ENCODE measurements at regions not wholly inside any gene's neighbourhood (a gene's known extent, or its start where the extent isn't known, plus 50 kb on each side); places are given as distances from the start of the nearest gene placed in this dataset.
"Not testable (repeated sequence)": the region's sequence is repeated elsewhere in the genome, so short reads cannot be mapped to it uniquely, and the experiment has no call there.

DNA sequence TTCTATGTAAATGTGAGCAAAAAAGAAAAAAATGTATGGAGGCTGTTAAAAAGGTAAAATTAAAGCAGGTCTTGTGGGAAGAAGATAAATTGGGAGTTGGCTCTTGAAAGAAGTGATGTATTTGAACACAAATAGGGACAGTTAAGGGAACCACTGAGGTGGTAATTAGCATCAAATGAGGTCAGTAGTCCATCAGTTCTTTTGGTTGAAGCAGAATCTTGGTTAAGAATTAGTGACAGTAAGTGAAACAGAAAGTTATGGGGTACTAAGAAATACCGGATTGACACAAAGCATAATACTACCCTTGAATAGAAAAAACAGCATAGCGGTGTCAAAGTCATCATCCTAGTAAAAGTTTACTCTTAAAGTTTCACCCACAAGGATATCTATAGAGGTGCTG, 352.6 kb upstream of the VRK2 start:
- H3K27ac Mint-ChIP-seq, result no peak overlapping the region
- H3K4me3 ChIP-seq (ENCODE audit: low read depth, low read length), result no peak overlapping the region
- no peaks in the 10 kb centered on the region for H3K27me3 Mint-ChIP-seq
- ATAC-seq (ENCODE audit: low read depth in 2 of 2) (no peak), DNase-seq (no peak)
- peaks cover 0 to 20% (median 5%) of the 10 kb centered on the region in 7 donors for H3K9me3 Mint-ChIP-seq
- H3K36me3 ChIP-seq (ENCODE audit: control insufficient read depth, insufficient read depth, low read length), result no peaks in the 10 kb centered on the region
- H3K9me3 ChIP-seq (ENCODE audit: control insufficient read depth in 2 of 2, low read length in 2 of 2), result peaks cover 0 to 4% of the 10 kb centered on the region in 2 experiments
- no peaks in the 10 kb centered on the region for H3K4me1 Mint-ChIP-seq
- H3K27me3 ChIP-seq (ENCODE audit: control insufficient read depth, insufficient read depth, low read length), result no peaks in the 10 kb centered on the region
- no peak overlapping the region for H3K4me3 Mint-ChIP-seq
- no peaks in the 10 kb centered on the region for H3K4me1 ChIP-seq (ENCODE audit: control insufficient read depth, insufficient read depth, low read length, poor library complexity, severe bottlenecking)
- no peaks in the 10 kb centered on the region for H3K36me3 Mint-ChIP-seq
- H3K27ac ChIP-seq (ENCODE audit: insufficient read depth, low read length, poor library complexity, severe bottlenecking), result no peak overlapping the region

- DNase-seq, result no peak
- Mint-ChIP-seq H3K27ac (no peak overlapping the region), H3K27me3 (no peaks in the 10 kb centered on the region), H3K4me1 (no peaks in the 10 kb centered on the region), H3K9me3 (peaks cover 0 to 5% (median 3%) of the 10 kb centered on the region in 7 donors), H3K36me3 (no peaks in the 10 kb centered on the region), H3K4me3 (no peak overlapping the region)
- Histone ChIP-seq H3K4me1 (ENCODE audit: control insufficient read depth, insufficient read depth, low read length, poor library complexity, severe bottlenecking) (no peaks in the 10 kb centered on the region), H3K9me3 (ENCODE audit: control insufficient read depth in 2 of 2, low read length in 2 of 2) (no peaks in the 10 kb centered on the region), H3K27ac (ENCODE audit: insufficient read depth, low read length, poor library complexity, severe bottlenecking) (no peak overlapping the region), H3K27me3 (ENCODE audit: control insufficient read depth, insufficient read depth, low read length) (no peaks in the 10 kb centered on the region), H3K36me3 (ENCODE audit: control insufficient read depth, insufficient read depth, low read length) (no peaks in the 10 kb centered on the region), H3K4me3 (ENCODE audit: low read depth, low read length) (no peak overlapping the region)
- ATAC-seq (ENCODE audit: low read depth in 2 of 2), result no peak
Measured at GRCh38 chr2:57696016-57696415, 350.6 kb upstream of the VRK2 start.

GRCh38 chr2:57698392-57698791, 348.2 kb upstream of the VRK2 start:
- DNase-seq, result no peak
- H3K36me3 Mint-ChIP-seq, result no peaks in the 10 kb centered on the region
- no peak overlapping the region for H3K27ac ChIP-seq (ENCODE audit: insufficient read depth, low read length, poor library complexity, severe bottlenecking)
- H3K36me3 ChIP-seq (ENCODE audit: control insufficient read depth, insufficient read depth, low read length), result no peaks in the 10 kb centered on the region
- H3K4me3 Mint-ChIP-seq, result no peak overlapping the region
- H3K4me1 Mint-ChIP-seq, result no peaks in the 10 kb centered on the region
- no peak overlapping the region for H3K27ac Mint-ChIP-seq
- no peak overlapping the region for H3K4me3 ChIP-seq (ENCODE audit: low read depth, low read length)
- peaks cover 0 to 3% (median 0%) of the 10 kb centered on the region in 7 donors for H3K9me3 Mint-ChIP-seq
- no peaks in the 10 kb centered on the region for H3K27me3 ChIP-seq (ENCODE audit: control insufficient read depth, insufficient read depth, low read length)
- no peaks in the 10 kb centered on the region for H3K4me1 ChIP-seq (ENCODE audit: control insufficient read depth, insufficient read depth, low read length, poor library complexity, severe bottlenecking)
- no peaks in the 10 kb centered on the region for H3K9me3 ChIP-seq (ENCODE audit: control insufficient read depth in 2 of 2, low read length in 2 of 2)
- ATAC-seq (ENCODE audit: low read depth in 2 of 2), result no peak
- H3K27me3 Mint-ChIP-seq, result no peaks in the 10 kb centered on the region

DNA sequence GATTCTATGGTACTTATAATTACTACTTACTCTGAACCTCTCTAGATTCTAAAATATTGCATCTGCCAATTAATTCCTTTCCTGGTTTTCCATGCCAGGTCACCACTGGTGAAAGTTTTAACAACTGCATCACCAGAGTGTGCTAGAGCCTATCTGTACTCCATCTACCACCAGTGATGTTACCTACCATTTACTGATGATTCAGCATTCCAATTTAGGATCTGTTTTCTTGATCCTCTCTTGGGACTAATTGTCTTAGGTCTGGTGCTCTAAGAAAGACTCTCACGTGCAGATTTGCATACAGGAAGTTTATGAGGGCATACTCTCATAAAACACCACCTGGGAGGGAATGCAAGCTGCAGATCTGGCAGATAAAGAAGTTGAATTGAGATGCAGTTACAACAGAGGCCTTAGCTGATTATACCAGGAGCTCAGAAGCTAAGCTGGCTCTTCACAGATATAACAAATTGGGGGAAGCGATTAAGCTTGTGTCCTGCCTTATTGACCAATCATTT, 347.6 kb upstream of the VRK2 start:
- H3K27me3 ChIP-seq (ENCODE audit: control insufficient read depth, insufficient read depth, low read length), result no peaks in the 10 kb centered on the region
- DNase-seq, result no peak
- no peak overlapping the region for H3K4me3 ChIP-seq (ENCODE audit: low read depth, low read length)
- no peak for ATAC-seq (ENCODE audit: low read depth in 2 of 2)
- no peaks in the 10 kb centered on the region for H3K36me3 Mint-ChIP-seq
- no peak overlapping the region for H3K27ac Mint-ChIP-seq
- no peaks in the 10 kb centered on the region for H3K27me3 Mint-ChIP-seq
- no peaks in the 10 kb centered on the region for H3K36me3 ChIP-seq (ENCODE audit: control insufficient read depth, insufficient read depth, low read length)
- no peaks in the 10 kb centered on the region for H3K4me1 Mint-ChIP-seq
- H3K9me3 Mint-ChIP-seq, result peaks cover 0 to 3% (median 0%) of the 10 kb centered on the region in 7 donors
- H3K9me3 ChIP-seq (ENCODE audit: control insufficient read depth in 2 of 2, low read length in 2 of 2), result no peaks in the 10 kb centered on the region
- H3K4me3 Mint-ChIP-seq, result no peak overlapping the region
- no peak overlapping the region for H3K27ac ChIP-seq (ENCODE audit: insufficient read depth, low read length, poor library complexity, severe bottlenecking)
- H3K4me1 ChIP-seq (ENCODE audit: control insufficient read depth, insufficient read depth, low read length, poor library complexity, severe bottlenecking), result no peaks in the 10 kb centered on the region

- Histone ChIP-seq H3K9me3 (ENCODE audit: control insufficient read depth in 2 of 2, low read length in 2 of 2) (no peaks in the 10 kb centered on the region), H3K4me3 (ENCODE audit: low read depth, low read length) (no peak overlapping the region), H3K36me3 (ENCODE audit: control insufficient read depth, insufficient read depth, low read length) (no peaks in the 10 kb centered on the region), H3K4me1 (ENCODE audit: control insufficient read depth, insufficient read depth, low read length, poor library complexity, severe bottlenecking) (no peaks in the 10 kb centered on the region), H3K27me3 (ENCODE audit: control insufficient read depth, insufficient read depth, low read length) (no peaks in the 10 kb centered on the region), H3K27ac (ENCODE audit: insufficient read depth, low read length, poor library complexity, severe bottlenecking) (no peak overlapping the region)
- Mint-ChIP-seq H3K36me3 (no peaks in the 10 kb centered on the region), H3K4me3 (no peak overlapping the region), H3K4me1 (no peaks in the 10 kb centered on the region), H3K27me3 (no peaks in the 10 kb centered on the region), H3K27ac (no peak overlapping the region), H3K9me3 (peaks cover 0 to 3% (median 0%) of the 10 kb centered on the region in 7 donors)
- no peak for DNase-seq
- no peak for ATAC-seq (ENCODE audit: low read depth in 2 of 2)
Measured at GRCh38 chr2:57701391-57701791, 345.2 kb upstream of the VRK2 start.

GRCh38 chr2:57703407-57703806, 343.2 kb upstream of the VRK2 start:
- Mint-ChIP-seq H3K4me1 (no peaks in the 10 kb centered on the region), H3K4me3 (no peak overlapping the region), H3K36me3 (no peaks in the 10 kb centered on the region), H3K9me3 (peaks cover 0 to 4% (median 0%) of the 10 kb centered on the region in 7 donors), H3K27ac (no peak overlapping the region), H3K27me3 (no peaks in the 10 kb centered on the region)
- Histone ChIP-seq H3K27ac (ENCODE audit: insufficient read depth, low read length, poor library complexity, severe bottlenecking) (no peak overlapping the region), H3K9me3 (ENCODE audit: control insufficient read depth in 2 of 2, low read length in 2 of 2) (no peaks in the 10 kb centered on the region), H3K36me3 (ENCODE audit: control insufficient read depth, insufficient read depth, low read length) (no peaks in the 10 kb centered on the region), H3K4me1 (ENCODE audit: control insufficient read depth, insufficient read depth, low read length, poor library complexity, severe bottlenecking) (no peaks in the 10 kb centered on the region), H3K4me3 (ENCODE audit: low read depth, low read length) (no peak overlapping the region), H3K27me3 (ENCODE audit: control insufficient read depth, insufficient read depth, low read length) (no peaks in the 10 kb centered on the region)
- ATAC-seq (ENCODE audit: low read depth in 2 of 2) (no peak), DNase-seq (no peak)

- H3K4me1 ChIP-seq (ENCODE audit: control insufficient read depth, insufficient read depth, low read length, poor library complexity, severe bottlenecking); H3K36me3 ChIP-seq (ENCODE audit: control insufficient read depth, insufficient read depth, low read length); H3K27me3 ChIP-seq (ENCODE audit: control insufficient read depth, insufficient read depth, low read length); H3K4me1 Mint-ChIP-seq; H3K36me3 Mint-ChIP-seq; H3K27me3 Mint-ChIP-seq; H3K4me3 Mint-ChIP-seq; H3K4me3 ChIP-seq (ENCODE audit: low read depth, low read length); H3K27ac ChIP-seq (ENCODE audit: insufficient read depth, low read length, poor library complexity, severe bottlenecking); H3K9me3 Mint-ChIP-seq; H3K9me3 ChIP-seq (ENCODE audit: control insufficient read depth in 2 of 2, low read length in 2 of 2); DNase-seq; ATAC-seq (ENCODE audit: low read depth in 2 of 2); H3K27ac Mint-ChIP-seq: not testable (repeated sequence)
Measured at GRCh38 chr2:57707794-57708193, 338.8 kb upstream of the VRK2 start.

GRCh38 chr2:57711991-57712390, 334.6 kb upstream of the VRK2 start:
- no peak for ATAC-seq (ENCODE audit: low read depth in 2 of 2)
- Mint-ChIP-seq H3K4me1 (no peaks in the 10 kb centered on the region), H3K27ac (no peak overlapping the region), H3K9me3 (peaks cover 0 to 4% (median 0%) of the 10 kb centered on the region in 7 donors), H3K36me3 (no peaks in the 10 kb centered on the region), H3K4me3 (no peak overlapping the region), H3K27me3 (no peaks in the 10 kb centered on the region)
- Histone ChIP-seq H3K27me3 (ENCODE audit: control insufficient read depth, insufficient read depth, low read length) (no peaks in the 10 kb centered on the region), H3K36me3 (ENCODE audit: control insufficient read depth, insufficient read depth, low read length) (no peaks in the 10 kb centered on the region), H3K27ac (ENCODE audit: insufficient read depth, low read length, poor library complexity, severe bottlenecking) (no peak overlapping the region), H3K9me3 (ENCODE audit: control insufficient read depth in 2 of 2, low read length in 2 of 2) (no peaks in the 10 kb centered on the region), H3K4me3 (ENCODE audit: low read depth, low read length) (no peak overlapping the region), H3K4me1 (ENCODE audit: control insufficient read depth, insufficient read depth, low read length, poor library complexity, severe bottlenecking) (no peaks in the 10 kb centered on the region)
- DNase-seq, result no peak

Data from CD4-positive, CD25-positive, alpha-beta regulatory T cell (primary cell).